CD4-positive, alpha-beta T cell treated with Interferon gamma for 1 hour (primary cell): ENCODE measurements at regions not wholly inside any gene's neighbourhood (a gene's known extent, or its start where the extent isn't known, plus 50 kb on each side); places are given as distances from the start of the nearest gene placed in this dataset.

Experiments
- DNase-seq: peaks from one replicate; pipeline ENCODE4 v3.0.0-alpha.2; 2020

- DNase-seq = no peak
Observed at GRCh38 chr11:70486731-70487130, 88.4 kb downstream of the CTTN start.

GRCh38 chr11:70487160-70487559, 88.8 kb downstream of the CTTN start:
- no peak for DNase-seq

- no peak for DNase-seq
Observed at GRCh38 chr11:70487756-70488155, 89.4 kb downstream of the CTTN start.

- DNase-seq = no peak
Observed at GRCh38 chr11:70488171-70488703, 89.9 kb downstream of the CTTN start.

- DNase-seq = no peak
Observed at GRCh38 chr11:70489276-70489675, 90.9 kb downstream of the CTTN start.

GRCh38 chr11:70490208-70490607, 91.9 kb downstream of the CTTN start:
- no peak for DNase-seq

GRCh38 chr11:70490723-70491558, 92.6 kb downstream of the CTTN start:
- no peak for DNase-seq

- no peak for DNase-seq
Observed at GRCh38 chr11:70491696-70492472, 93.6 kb downstream of the CTTN start.

GRCh38 chr11:70493089-70493474, 94.8 kb downstream of the CTTN start:
- DNase-seq = no peak

GRCh38 chr11:70493891-70494290, 95.6 kb downstream of the CTTN start:
- DNase-seq = no peak

GRCh38 chr11:70494559-70495350, 96.4 kb downstream of the CTTN start:
- DNase-seq = no peak

GRCh38 chr11:70495351-70496310, 97.3 kb downstream of the CTTN start:
- no peak for DNase-seq

- DNase-seq = no peak
Observed at GRCh38 chr11:70496591-70497535, 98.5 kb downstream of the CTTN start.

GRCh38 chr11:70497536-70498075, 99.3 kb downstream of the CTTN start:
- no peak for DNase-seq

GRCh38 chr11:70498171-70498571, 99.8 kb downstream of the CTTN start:
- no peak for DNase-seq

- DNase-seq = no peak
Observed at GRCh38 chr11:70498976-70499801, 100.9 kb downstream of the CTTN start.

GRCh38 chr11:70500076-70500847, 101.9 kb downstream of the CTTN start:
- no peak for DNase-seq

GRCh38 chr11:70501051-70501901, 102.9 kb downstream of the CTTN start:
- DNase-seq = no peak
